ENCODE measurements at regions not wholly inside any gene's neighbourhood (a gene's known extent, or its start where the extent isn't known, plus 50 kb on each side); places are given as distances from the start of the nearest gene placed in this dataset.
"Not testable (repeated sequence)": the region's sequence is repeated elsewhere in the genome, so short reads cannot be mapped to it uniquely, and the experiment has no call there.

GRCh38 chrX:127187095-127187494 lies 367.6 kb downstream of the PRR32 start:
- H3K4me3 ChIP-seq (ENCODE audit: low read length) = no peak overlapping the region
- DNase-seq (ENCODE audit: low read depth, low spot score) = no peak

- no peak for DNase-seq (ENCODE audit: low read depth, low spot score)
- H3K4me3 ChIP-seq (ENCODE audit: low read length) = no peak overlapping the region
Measured at GRCh38 chrX:127190381-127190780, 370.9 kb downstream of the PRR32 start.

GRCh38 chrX:127207326-127207725 lies 387.8 kb downstream of the PRR32 start:
- H3K4me3 ChIP-seq (ENCODE audit: low read length) = no peak overlapping the region
- DNase-seq (ENCODE audit: low read depth, low spot score) = no peak

- not testable (repeated sequence) for H3K4me3 ChIP-seq (ENCODE audit: low read length)
Measured at GRCh38 chrX:127221821-127222220, 402.3 kb downstream of the PRR32 start.

GRCh38 chrX:127243654-127244053 lies 424.1 kb downstream of the PRR32 start:
- DNase-seq (ENCODE audit: low read depth, low spot score) = no peak
- no peak overlapping the region for H3K4me3 ChIP-seq (ENCODE audit: low read length)

More at GRCh38 chrX:127221821-127222220, 402.3 kb downstream of the PRR32 start:
- DNase-seq (ENCODE audit: low read depth, low spot score) = not testable (repeated sequence)

- DNase-seq (ENCODE audit: low read depth, low spot score) = no peak
- no peak overlapping the region for H3K4me3 ChIP-seq (ENCODE audit: low read length)
Measured at GRCh38 chrX:127259742-127260141, 440.2 kb downstream of the PRR32 start.

- DNase-seq (ENCODE audit: low read depth, low spot score) = no peak
- H3K4me3 ChIP-seq (ENCODE audit: low read length) = no peak overlapping the region
Measured at GRCh38 chrX:127276326-127276725, 456.8 kb downstream of the PRR32 start.

- no peak for DNase-seq (ENCODE audit: low read depth, low spot score)
- H3K4me3 ChIP-seq (ENCODE audit: low read length) = no peak overlapping the region
Measured at GRCh38 chrX:127300511-127300910, 481.0 kb downstream of the PRR32 start.

- no peak overlapping the region for H3K4me3 ChIP-seq (ENCODE audit: low read length)
- DNase-seq (ENCODE audit: low read depth, low spot score) = no peak
Measured at GRCh38 chrX:127302841-127303240, 483.3 kb downstream of the PRR32 start.

- H3K4me3 ChIP-seq (ENCODE audit: low read length) = no peak overlapping the region
- DNase-seq (ENCODE audit: low read depth, low spot score) = no peak
Measured at GRCh38 chrX:127305013-127305412, 485.5 kb downstream of the PRR32 start.

GRCh38 chrX:127306262-127306661 lies 486.7 kb downstream of the PRR32 start:
- no peak for DNase-seq (ENCODE audit: low read depth, low spot score)
- no peak overlapping the region for H3K4me3 ChIP-seq (ENCODE audit: low read length)

- DNase-seq (ENCODE audit: low read depth, low spot score) = no peak
- no peak overlapping the region for H3K4me3 ChIP-seq (ENCODE audit: low read length)
Measured at GRCh38 chrX:127313635-127314034, 494.1 kb downstream of the PRR32 start.

- no peak overlapping the region for H3K4me3 ChIP-seq (ENCODE audit: low read length)
- DNase-seq (ENCODE audit: low read depth, low spot score) = no peak
Measured at GRCh38 chrX:127317159-127317558, 497.6 kb downstream of the PRR32 start.

- no peak overlapping the region for H3K4me3 ChIP-seq (ENCODE audit: low read length)
- DNase-seq (ENCODE audit: low read depth, low spot score) = no peak
Measured at GRCh38 chrX:127324128-127324527, 504.6 kb downstream of the PRR32 start.
